Endodermal cell (in vitro differentiated cells): ENCODE measurements at regions not wholly inside any gene's neighbourhood (a gene's known extent, or its start where the extent isn't known, plus 50 kb on each side); places are given as distances from the start of the nearest gene placed in this dataset.

Experiments
- DNase-seq: peaks from one replicate; pipeline ENCODE4 v3.0.0-alpha.2; 2017
- H3K27ac ChIP-seq: 2 replicates; pipeline ENCODE4 v1.5.1; 2013; ENCODE audit warnings: mild to moderate bottlenecking, low read depth, low read length, moderate library complexity
- H3K27me3 ChIP-seq: 2 replicates; pipeline ENCODE4 v1.6.1; 2013; ENCODE audit warnings: mild to moderate bottlenecking, low read length, moderate library complexity; ENCODE audit not compliant: insufficient read depth, control insufficient read depth, poor library complexity, severe bottlenecking
- H3K36me3 ChIP-seq: 2 replicates; pipeline ENCODE4 v1.7.0; 2013; ENCODE audit warnings: mild to moderate bottlenecking, low read length, moderate library complexity; ENCODE audit not compliant: control insufficient read depth, insufficient read depth
- H3K4me1 ChIP-seq: one replicate; pipeline ENCODE4 v1.7.0; 2013; ENCODE audit warnings: low read length; ENCODE audit not compliant: control insufficient read depth, insufficient read depth
- H3K4me3 ChIP-seq: 2 replicates; pipeline ENCODE4 v1.5.1; 2013; ENCODE audit warnings: mild to moderate bottlenecking, low read length, moderate library complexity
- H3K9ac ChIP-seq: 2 replicates; pipeline ENCODE4 v1.6.1; 2013; ENCODE audit warnings: mild to moderate bottlenecking, low read length, moderate library complexity; ENCODE audit not compliant: poor library complexity, severe bottlenecking; ENCODE audit errors: extremely low read depth
- H3K9me3 ChIP-seq: 2 replicates; pipeline ENCODE4 v1.6.1; 2013; ENCODE audit warnings: mild to moderate bottlenecking, low read length, moderate library complexity; ENCODE audit not compliant: control insufficient read depth
- H3K27ac Mint-ChIP-seq: 2 replicates; pipeline ENCODE4 v1.8.0; 2020; ENCODE audit warnings: mixed read lengths
- H3K27me3 Mint-ChIP-seq: 2 replicates; pipeline ENCODE4 v1.8.0; 2021; ENCODE audit warnings: mild to moderate bottlenecking, mixed read lengths; ENCODE audit not compliant: insufficient read depth
- H3K36me3 Mint-ChIP-seq: 2 replicates; pipeline ENCODE4 v1.8.0; 2020; ENCODE audit warnings: low read depth, mixed read lengths
- H3K4me1 Mint-ChIP-seq: 2 replicates; pipeline ENCODE4 v1.8.0; 2020; ENCODE audit warnings: mixed read lengths
- H3K4me3 Mint-ChIP-seq: 2 replicates; pipeline ENCODE4 v1.8.0; 2020; ENCODE audit warnings: mild to moderate bottlenecking, moderate library complexity, mixed read lengths
- H3K9me3 Mint-ChIP-seq: 2 replicates; pipeline ENCODE4 v1.8.0; 2020; ENCODE audit warnings: mild to moderate bottlenecking, mixed read lengths
- CTCF ChIP-seq: fragments of 200-600 bp; sonication (generic); conservative IDR thresholded peaks from 2 replicates; pipeline ENCODE4 v1.5.0; 2021; ENCODE audit warnings: antibody characterized with exemption, mild to moderate bottlenecking
- WGBS, 2 experiments: methylation state at CpG; one replicate each; pipeline versions ENCODE4 v1.1.5 to v1.1.7; 2013; ENCODE audit warnings: missing lambda C conversion rate in 2 of 2, mixed read lengths in 1 of 2; ENCODE audit not compliant: insufficient coverage in 1 of 2, insufficient read length in 1 of 2; 5-methylcytosine and 5-hydroxymethylcytosine counted together

- H3K9me3 ChIP-seq: no peaks in the 10 kb centered on the region
- no peaks in the 10 kb centered on the region for H3K4me1 Mint-ChIP-seq
- H3K36me3 ChIP-seq: no peaks in the 10 kb centered on the region
- no peak overlapping the region for H3K27ac ChIP-seq
- no peak for DNase-seq
- H3K27ac Mint-ChIP-seq: no peak overlapping the region
- no peak overlapping the region for H3K9ac ChIP-seq
- 67 to 85% methylated on average over 1 of the region's 1 CpG for WGBS, 2 experiments
- no peak overlapping the region for H3K4me3 ChIP-seq
- H3K27me3 Mint-ChIP-seq: no peaks in the 10 kb centered on the region
- no peaks in the 10 kb centered on the region for H3K36me3 Mint-ChIP-seq
- H3K27me3 ChIP-seq: no peaks in the 10 kb centered on the region
- no peaks in the 10 kb centered on the region for H3K9me3 Mint-ChIP-seq
- no peaks in the 10 kb centered on the region for H3K4me1 ChIP-seq
- no peak overlapping the region for H3K4me3 Mint-ChIP-seq
- TF ChIP-seq CTCF: no peak
Measured at GRCh38 chr7:36100634-36101033, 52.4 kb upstream of the EEPD1 start.
